Kasumi-1 (cell line): ENCODE measurements at regions not wholly inside any gene's neighbourhood (a gene's known extent, or its start where the extent isn't known, plus 50 kb on each side); places are given as distances from the start of the nearest gene placed in this dataset.
A peak's percentile ranks its signal among the peaks of the same experiment; 100 is the strongest.

Source experiments
- DNase-seq, 2 experiments: peaks; one replicate each; lab custom pipeline; 2025; lab: John Stamatoyannopoulos, UW

DNA sequence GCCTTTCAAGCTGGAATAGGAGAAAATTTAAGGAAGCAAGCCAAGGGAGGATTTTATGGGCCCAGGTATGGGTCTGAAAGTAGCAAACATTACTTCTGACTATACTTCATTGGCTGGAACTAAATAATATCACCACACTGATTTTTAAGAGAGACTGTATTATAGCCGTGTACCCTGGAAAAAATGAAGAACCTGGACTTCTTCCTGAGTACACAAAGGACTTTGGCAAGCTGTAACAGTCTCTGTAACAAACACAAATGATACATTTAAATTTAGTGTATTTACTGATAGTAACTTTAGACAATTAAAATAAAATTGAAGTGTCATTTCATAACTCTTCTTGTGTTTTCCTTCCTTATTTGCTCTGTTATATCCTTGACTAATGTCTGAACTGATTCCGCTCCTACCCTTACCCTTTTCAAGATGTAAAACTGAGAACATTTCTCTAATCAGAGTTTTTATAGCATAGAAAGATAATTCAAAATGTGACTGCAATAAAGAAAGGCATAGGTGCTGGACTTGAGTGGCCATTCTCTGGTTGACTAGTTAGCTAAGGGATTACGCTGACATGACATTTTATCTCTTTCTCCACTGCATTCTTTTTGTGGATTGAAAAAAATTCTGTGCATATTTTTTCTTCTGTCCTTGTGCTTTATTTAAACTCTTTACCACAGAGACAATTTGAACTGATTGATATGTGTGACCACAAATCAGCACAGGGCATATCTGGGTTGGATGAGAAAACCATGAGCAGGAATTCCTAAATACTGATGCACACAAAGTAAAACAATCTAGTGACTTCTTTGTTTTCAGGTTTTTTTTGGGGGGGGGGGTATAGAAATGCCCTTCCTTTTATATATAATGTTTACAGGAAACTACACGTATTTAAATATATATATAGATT is 349.7 kb downstream of the MDFIC start:
- DNase-seq, result no peak

GRCh38 chr7:115269486-115269885 is 347.6 kb downstream of the MDFIC start:
- no peak for DNase-seq

DNA sequence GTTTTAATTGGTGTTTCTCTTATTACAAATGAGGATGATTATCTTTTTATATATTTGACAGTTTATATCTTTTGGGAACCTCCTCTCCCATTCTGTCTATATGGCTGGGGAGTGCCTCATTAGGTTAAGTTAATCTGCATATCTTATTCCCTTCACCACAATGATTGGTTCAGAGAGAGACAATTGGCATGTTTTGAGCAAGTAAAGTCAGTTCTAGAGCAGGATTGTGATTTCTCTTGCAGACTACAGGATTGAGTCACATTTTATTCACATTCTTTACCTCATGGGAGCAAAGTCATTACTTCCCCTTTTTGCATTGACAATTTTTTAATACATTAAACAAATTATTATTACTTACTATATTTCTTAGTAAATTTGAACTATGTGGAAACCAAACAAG is 345.6 kb downstream of the MDFIC start:
- DNase-seq, result peak in 1 of 2 experiments; percentile 9

DNA sequence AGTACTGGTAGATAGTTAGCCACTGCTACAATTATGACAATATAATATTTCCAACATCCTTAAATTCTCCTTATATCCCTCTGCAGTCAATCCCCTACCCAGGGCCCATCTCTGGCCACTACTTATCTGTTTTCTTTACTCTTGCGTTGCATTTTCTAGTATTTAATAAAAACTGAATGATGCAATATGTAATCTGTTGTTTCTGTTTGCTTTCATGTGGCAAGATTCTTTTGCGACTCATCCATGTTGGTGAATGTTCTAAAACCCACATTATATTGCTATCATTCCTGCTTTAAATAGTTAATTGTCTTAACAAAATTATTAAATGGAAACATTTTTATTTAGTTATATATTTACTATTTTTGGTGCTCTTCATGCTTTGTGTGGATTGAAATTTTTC is 338.5 kb downstream of the MDFIC start:
- no peak for DNase-seq

- no peak for DNase-seq
Measured at GRCh38 chr7:115252461-115252860, 330.6 kb downstream of the MDFIC start.

DNA sequence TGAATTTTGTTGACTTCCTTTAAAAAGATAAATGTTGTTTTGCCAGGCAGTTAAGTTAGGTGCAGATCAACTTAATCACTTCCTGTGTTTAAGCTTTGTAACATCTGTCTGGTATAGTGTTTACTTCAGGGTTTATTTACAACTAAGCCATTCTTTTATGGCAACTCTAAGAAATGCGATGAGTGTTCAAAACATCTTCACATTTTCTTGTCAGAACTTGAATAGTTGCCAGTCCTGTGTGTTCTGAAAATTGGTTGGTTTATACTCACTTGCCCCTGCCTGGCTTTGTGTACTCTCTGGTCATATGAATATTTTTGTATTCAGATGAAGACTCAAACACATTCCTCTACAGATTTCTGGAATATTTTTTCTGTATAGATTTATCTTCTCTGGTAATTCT is 327.2 kb downstream of the MDFIC start:
- DNase-seq, result no peak

DNA sequence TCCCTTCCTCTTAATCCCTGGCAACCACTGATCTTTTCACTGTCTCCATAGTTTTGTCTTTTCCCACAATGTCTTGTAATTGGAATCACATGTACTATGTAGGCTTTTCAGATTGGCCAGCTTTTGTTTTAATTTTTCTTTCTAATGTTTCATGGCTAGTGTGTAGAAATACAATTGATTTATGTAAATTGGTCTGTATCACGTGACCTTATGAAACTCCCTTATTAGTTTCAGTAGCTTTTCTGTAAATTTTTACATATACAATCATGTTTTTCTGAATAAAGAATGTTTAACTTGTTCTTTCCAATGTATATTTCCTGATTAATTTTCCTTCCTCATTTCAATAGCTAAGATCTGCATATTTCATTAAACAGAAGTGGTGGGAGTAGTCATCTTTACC is 319.3 kb downstream of the MDFIC start:
- no peak for DNase-seq

DNA sequence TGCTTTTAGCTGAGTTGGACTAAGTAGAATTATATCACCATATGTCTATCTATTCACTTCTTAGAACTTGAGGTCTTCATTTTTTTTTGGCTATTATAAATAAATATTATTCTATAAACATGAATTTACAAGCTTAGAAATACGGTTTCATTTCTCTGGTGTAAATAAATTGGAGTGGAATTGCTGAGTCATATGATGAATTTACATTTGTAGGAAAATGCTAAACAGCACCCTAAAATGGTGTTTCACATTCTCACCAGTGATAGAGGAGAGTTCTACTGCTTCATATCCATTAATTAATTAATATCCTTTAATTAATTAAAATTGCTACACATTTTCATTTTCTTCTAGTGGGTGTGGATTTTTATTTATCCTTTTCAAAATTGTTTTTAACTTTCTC is 318.3 kb downstream of the MDFIC start:
- no peak for DNase-seq

GRCh38 chr7:115235075-115235474 is 313.2 kb downstream of the MDFIC start:
- DNase-seq, result no peak

- DNase-seq, result no peak
Measured at GRCh38 chr7:115233809-115234208, 311.9 kb downstream of the MDFIC start.

DNA sequence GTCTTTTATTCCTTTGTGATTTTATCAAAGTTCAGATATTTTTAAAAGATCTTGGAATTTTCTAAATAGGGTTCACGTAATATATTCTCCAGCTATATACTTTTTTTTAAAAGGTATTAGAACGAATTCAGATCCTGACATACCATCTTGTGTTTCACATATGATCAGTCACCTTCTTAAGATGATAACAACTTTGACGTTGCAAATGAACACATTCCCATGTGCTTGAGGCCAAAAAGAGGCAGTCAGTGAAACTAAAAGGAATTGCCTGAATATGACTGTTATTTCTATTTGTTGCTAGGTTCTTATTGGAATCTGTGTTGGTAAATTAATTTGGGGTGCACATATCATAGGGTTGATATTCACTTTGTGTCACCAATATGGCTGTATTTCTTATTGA is 310.1 kb downstream of the MDFIC start:
- no peak for DNase-seq

DNA sequence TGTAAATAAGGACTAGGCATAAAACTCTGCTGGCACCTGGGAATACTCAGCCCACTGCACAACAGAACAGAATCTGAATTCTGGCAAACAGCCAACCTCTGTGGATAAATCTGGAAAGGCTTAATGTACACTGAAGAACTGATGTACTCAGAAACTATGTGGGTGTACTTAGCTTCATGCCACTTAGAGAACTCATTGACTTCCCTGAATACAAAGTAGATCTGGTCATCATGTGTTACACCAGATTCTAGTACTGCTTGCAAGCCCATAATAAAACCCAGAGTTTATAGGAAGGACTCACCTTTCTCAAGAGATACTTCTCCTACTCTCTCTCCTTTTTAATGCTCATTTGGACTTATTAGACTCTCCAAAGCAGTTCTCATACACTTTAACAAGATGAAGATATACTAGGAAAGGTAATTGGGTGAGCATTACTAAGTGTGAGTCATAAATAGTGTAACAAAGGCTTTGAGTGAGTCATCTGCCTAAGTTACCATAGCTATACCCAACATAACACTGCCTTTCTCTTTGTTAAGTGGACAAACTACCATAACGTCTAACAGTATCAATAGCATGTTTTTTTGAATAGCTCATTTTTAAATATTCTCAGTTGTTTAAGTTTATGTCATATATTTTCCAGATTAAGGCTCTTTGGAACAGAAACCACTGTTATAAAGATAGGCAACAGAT is 309.1 kb downstream of the MDFIC start:
- DNase-seq, result peak; percentile 14

DNA sequence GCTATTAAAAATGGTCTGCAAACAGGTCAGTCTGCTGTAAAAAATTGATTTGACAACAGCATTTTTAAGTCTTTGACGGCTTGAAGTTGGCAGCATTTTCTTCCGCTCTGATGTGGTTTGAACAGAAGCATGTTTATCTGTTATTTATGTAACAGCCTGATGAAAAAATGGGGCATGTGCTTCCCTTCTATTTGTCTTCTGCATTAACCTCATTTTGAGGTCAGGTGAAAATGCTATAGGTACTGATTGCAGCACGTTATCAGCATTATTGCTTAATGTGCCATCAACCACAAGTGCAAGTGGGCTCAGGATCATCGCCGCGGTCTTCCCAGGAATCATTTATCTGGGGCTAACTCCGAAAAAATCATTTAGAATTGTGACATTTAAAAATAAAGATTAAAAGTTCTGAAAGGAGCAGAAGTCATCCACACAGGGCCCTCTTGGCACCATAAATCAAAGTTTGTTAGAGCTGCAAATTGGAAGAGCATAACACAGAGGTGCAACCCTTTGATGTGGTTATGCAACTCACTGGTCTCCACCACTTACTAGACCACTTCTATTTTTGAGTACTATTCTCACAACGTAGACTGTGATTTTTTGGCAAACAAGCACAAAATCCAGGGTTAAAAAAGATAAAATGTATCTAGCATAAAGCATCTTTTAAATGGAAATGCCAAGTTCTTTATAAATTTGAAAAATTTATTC is 307.7 kb downstream of the MDFIC start:
- DNase-seq, result no peak

- DNase-seq, result no peak
Measured at GRCh38 chr7:115227473-115228235, 305.8 kb downstream of the MDFIC start.

DNA sequence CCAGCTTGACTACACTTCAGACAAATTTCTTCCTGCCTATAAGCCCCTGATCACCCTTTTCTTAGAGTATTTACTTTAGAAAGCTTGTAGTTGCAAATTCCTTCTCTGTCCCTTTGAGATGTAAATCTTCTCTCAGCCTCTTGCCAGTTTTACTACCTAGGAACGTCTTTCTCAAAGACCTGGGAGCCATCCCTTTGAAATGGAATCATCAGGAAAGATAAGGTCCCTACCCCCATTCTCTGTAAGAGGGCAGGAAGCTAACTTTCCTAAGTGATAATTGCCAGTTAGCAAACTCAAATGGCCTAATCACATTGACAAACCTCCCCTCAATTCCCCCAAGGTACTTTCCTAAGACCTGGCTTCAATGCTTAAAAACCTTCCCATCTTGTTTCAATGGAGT is 304.5 kb downstream of the MDFIC start:
- no peak for DNase-seq

DNA sequence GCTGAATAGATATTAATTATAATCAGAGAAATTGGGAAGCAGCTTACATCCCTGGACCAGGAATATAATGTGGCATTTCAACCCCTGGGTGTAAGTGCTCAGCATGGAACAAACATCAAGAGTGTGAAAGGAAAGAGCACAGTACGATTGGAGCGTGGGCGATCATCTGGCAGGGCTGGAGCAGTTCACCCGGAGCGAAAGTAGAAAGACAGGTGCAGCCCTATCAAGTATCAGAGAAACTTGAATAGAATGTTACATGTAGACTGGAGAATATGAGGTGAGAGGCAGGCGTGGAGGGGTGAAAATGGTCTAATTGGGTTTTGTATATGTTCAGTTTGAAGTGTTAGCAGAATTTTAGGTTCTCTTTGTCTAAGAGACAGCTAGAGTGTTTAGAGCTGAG is 303.0 kb downstream of the MDFIC start:
- DNase-seq, result no peak

DNA sequence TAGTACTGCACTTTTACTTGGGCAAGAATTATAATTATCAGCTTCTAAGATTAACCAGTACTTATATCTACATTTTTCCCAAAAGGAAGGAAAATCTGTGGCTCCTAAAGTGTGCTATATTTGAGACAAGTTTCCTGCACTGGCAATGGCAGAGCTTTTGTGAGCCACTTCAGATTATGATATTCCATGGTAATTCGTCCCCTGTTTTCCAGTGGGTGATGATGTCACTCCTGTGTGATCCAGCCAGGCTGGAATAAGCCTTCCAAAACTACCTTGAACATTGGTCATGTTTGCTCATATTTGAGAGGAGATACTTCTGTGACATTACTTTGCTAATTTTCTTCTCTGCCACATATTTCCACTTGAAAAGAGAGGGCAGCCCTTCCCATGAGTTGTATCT is 302.1 kb downstream of the MDFIC start:
- DNase-seq, result no peak

GRCh38 chr7:115221456-115221855 is 299.6 kb downstream of the MDFIC start:
- DNase-seq, result no peak

DNA sequence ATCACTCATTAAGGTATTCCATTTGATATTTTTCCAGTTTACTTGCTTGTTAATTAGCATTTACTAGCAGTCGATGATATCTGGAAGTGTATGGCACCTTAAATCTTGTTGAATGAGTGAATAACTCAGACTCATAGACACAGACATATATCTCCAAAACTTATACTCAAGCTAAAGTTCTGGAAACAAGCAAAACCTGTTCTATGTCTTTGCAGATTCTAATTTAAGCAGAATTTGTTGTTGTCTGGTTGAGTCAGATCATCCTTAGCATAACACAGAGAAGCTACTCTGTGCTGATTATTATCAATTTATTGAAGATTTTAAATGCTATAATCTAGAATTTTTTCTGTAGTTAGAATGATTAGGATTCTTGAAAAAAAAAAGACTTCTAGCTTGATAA is 296.2 kb downstream of the MDFIC start:
- DNase-seq, result no peak

DNA sequence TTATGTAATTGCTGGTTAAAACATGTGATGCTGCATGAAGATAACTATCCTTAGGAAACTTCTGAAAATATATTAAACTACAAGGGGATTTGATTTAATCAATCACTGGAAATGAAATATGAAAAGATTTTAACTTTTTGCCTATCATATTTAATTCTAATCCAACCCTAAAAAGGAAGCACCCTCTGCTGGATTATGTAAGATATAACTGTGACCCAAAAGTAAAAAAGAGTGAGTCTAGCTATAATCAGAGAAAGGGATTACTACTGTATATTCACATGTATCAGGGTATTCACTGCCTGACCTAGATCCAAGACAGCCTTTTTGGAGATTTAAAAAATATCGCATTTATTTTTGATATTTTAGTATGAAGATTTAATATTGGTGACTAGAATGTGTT is 295.5 kb downstream of the MDFIC start:
- peak; percentile 46 to 68 for DNase-seq

DNA sequence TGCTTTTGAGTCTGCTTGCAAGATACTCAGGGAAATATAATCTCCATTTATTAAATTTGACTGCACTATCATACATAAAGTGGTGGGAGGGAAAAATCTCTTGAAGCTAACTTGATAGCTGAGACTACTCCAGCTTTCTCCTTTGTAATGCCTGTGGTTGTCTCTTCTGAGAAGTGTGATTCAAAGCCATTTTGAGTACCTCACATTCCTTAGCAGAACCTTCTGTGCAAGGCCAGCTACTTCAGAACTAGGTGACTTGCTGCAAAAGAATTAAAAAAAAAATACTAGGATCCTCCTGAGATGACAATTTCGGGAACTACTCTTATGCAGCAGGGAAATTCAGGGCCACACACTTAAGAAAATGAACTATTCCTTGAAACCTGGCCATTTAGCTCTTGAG is 294.8 kb downstream of the MDFIC start:
- DNase-seq, result no peak

- DNase-seq, result no peak
Measured at GRCh38 chr7:115211171-115211570, 289.3 kb downstream of the MDFIC start.
